Thyroid gland (tissue), 4 donors: ENCODE measurements at regions not wholly inside any gene's neighbourhood (a gene's known extent, or its start where the extent isn't known, plus 50 kb on each side); places are given as distances from the start of the nearest gene placed in this dataset.

Experiments
- DNase-seq, 2 donors: peaks; one replicate each; pipeline ENCODE4 v3.0.0-alpha.2; 2019
- H3K27ac ChIP-seq, 3 donors: fragments of 200-600 bp; sonication (generic); 1 replicate in 2 of 3; 2 replicates in 1 of 3; pipeline ENCODE4 v1.5.1; 2016 to 2019; ENCODE audit warnings: mild to moderate bottlenecking in 1 of 3, moderate library complexity in 1 of 3
- H3K27me3 ChIP-seq: fragments of 200-600 bp; sonication (generic); one replicate; pipeline ENCODE4 v1.5.1; 2019
- H3K36me3 ChIP-seq, 2 donors: fragments of 200-600 bp; sonication (generic); one replicate each; pipeline ENCODE4 v1.5.1; 2016 to 2019
- H3K4me1 ChIP-seq, 2 donors: fragments of 200-600 bp; sonication (generic); one replicate each; pipeline ENCODE4 v1.5.1; 2017 to 2019
- H3K4me3 ChIP-seq, 3 donors: fragments of 200-600 bp; sonication (generic); replicated peaks in 1 of 3; 1 replicate in 2 of 3; 2 replicates in 1 of 3; pipeline ENCODE4 v1.5.1; 2016; ENCODE audit warnings: mild to moderate bottlenecking in 1 of 3
- H3K9me3 ChIP-seq: fragments of 200-600 bp; sonication (generic); one replicate; pipeline ENCODE4 v1.5.1; 2017
- POLR2A ChIP-seq, 2 donors: fragments of 450-650 bp; IDR thresholded peaks; one replicate each; pipeline ENCODE4 v1.6.1; 2017; ENCODE audit warnings: antibody characterized with exemption in 2 of 2, mild to moderate bottlenecking in 2 of 2, moderate library complexity in 1 of 2
- WGBS, 2 donors: methylation state at CpG; one replicate each; pipeline ENCODE4 v1.1.5; 2017; 5-methylcytosine and 5-hydroxymethylcytosine counted together
- intact Hi-C: fragments of 100-400 bp; cut with DNase I; formaldehyde crosslinking; loops from one replicate; pipeline ENCODE4 v1.15.1; 2023
- TF ChIP-seq, protein P1 (sequence below), 6 experiments: fragments of 200-600 bp in 3 of 6; fragments of 450-650 bp in 3 of 6; sonication (generic) in 3 of 6; IDR thresholded peaks; one replicate each; pipeline ENCODE4 v1.5.1; 2016 to 2019; ENCODE audit warnings: antibody characterized with exemption in 6 of 6, mild to moderate bottlenecking in 2 of 6, inconsistent platforms in 1 of 6, moderate library complexity in 1 of 6

DNA sequence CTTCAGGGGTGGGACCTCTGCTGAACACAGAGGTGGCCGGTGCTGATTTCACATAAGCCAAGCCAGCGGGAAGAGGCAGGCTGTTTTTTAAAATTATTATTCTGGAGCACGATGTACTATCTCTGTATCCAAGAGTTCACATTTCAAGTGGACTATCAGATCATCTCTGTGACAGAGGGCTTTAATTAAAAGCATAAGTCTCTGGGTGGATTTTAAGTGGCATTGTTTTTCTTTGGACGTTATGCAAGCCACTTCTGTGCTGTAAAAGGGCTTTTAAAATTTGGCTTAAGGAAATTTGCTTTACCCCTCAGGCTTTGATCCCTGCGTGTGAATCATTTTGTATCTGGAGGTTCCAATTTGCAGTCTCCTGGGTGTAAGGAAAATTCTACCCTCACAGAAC is 124.7 kb downstream of the PALM2AKAP2 start:
- no peak for TF ChIP-seq POLR2A (IDR thresholded peaks at IDR 0.05)
- TF ChIP-seq, protein P1, sequence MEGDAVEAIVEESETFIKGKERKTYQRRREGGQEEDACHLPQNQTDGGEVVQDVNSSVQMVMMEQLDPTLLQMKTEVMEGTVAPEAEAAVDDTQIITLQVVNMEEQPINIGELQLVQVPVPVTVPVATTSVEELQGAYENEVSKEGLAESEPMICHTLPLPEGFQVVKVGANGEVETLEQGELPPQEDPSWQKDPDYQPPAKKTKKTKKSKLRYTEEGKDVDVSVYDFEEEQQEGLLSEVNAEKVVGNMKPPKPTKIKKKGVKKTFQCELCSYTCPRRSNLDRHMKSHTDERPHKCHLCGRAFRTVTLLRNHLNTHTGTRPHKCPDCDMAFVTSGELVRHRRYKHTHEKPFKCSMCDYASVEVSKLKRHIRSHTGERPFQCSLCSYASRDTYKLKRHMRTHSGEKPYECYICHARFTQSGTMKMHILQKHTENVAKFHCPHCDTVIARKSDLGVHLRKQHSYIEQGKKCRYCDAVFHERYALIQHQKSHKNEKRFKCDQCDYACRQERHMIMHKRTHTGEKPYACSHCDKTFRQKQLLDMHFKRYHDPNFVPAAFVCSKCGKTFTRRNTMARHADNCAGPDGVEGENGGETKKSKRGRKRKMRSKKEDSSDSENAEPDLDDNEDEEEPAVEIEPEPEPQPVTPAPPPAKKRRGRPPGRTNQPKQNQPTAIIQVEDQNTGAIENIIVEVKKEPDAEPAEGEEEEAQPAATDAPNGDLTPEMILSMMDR (IDR thresholded peaks at IDR 0.05), result no peak
- Histone ChIP-seq H3K9me3 (no peaks in the 10 kb centered on the region), H3K36me3 (no peaks in the 10 kb centered on the region), H3K4me1 (peaks cover 16 to 48% of the 10 kb centered on the region in 2 donors), H3K27ac (no peak overlapping the region), H3K4me3 (no peak overlapping the region), H3K27me3 (no peaks in the 10 kb centered on the region)
- intact Hi-C loops, result loop anchor here (5.0 kb wide), 2 partner anchors 148 to 158 kb away; no protein-coding TSS in a partner anchor
- DNase-seq, result no peak
- 31 to 37% methylated on average over 5 of the region's 5 CpGs for WGBS, 2 donors

DNA sequence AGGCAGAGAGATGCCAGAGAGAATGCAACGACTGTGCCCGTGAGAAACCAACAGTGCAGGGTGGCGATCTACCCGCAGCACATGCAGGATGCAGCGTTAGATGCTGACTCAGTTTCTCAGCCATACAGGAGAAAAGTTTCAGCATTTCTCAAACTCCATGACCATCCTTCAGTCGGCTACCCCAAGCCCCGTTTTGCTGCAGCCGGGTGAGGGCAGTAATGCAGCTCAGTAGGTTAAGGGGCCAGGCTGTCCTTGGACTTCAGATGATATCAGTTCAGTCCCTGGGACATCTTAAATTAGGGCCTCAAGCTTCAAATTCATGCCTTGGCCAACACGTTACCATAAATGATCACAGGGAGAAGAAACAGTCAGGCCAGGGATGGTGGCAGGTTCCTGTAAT is 125.5 kb downstream of the PALM2AKAP2 start:
- 93 to 96% methylated on average over 9 of the region's 9 CpGs for WGBS, 2 donors
- TF ChIP-seq, protein P1 (IDR thresholded peaks at IDR 0.05), result no peak
- no peak for TF ChIP-seq POLR2A (IDR thresholded peaks at IDR 0.05)
- intact Hi-C loops, result loop anchor here (5.0 kb wide), 1 partner anchor 147 kb away; no protein-coding TSS in a partner anchor

DNA sequence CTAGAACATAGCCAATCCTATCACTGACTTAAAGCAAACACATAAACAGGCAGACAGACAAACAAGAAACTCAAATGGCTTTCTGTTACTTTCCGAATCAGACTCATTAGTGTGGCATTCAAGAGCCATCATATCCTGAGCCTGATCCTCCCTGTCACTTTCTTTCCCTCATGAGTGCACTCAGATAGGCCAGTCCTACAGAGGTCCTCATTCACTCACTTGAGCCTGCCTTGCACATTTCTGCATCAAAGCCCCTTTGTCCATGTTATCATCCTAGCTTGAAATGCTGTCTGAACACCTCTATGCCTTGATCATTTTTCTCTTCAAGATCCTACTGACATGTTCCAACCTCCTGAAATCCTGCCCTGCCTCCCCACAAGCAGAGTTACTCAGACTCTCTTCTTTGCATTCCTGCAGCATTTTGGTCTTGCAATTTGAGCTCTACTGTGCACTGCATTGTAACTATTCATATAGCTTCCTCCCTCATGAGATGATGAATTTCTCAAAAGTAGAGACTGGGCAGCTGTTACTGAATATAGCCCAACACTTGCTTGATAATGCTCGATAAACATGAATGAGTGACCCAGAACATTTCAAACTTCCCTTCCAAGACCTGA is 126.9 kb downstream of the PALM2AKAP2 start:
- H3K9me3 ChIP-seq, result no peaks in the 10 kb centered on the region
- intact Hi-C loops, result loop anchor here (5.0 kb wide), 1 partner anchor 145 kb away; no protein-coding TSS in a partner anchor
- 36% methylated on average over 2 of the region's 2 CpGs for WGBS, 2 donors
- DNase-seq, result no peak
- no peaks in the 10 kb centered on the region for H3K27me3 ChIP-seq
- peak overlapping the region; percentile 28 to 76 (median 50) for H3K27ac ChIP-seq
- peaks cover 13 to 57% of the 10 kb centered on the region in 2 donors for H3K4me1 ChIP-seq
- H3K36me3 ChIP-seq, result no peaks in the 10 kb centered on the region
- no peak overlapping the region for H3K4me3 ChIP-seq
- TF ChIP-seq, protein P1 (IDR thresholded peaks at IDR 0.05), result no peak
- no peak for TF ChIP-seq POLR2A (IDR thresholded peaks at IDR 0.05)

More for the DNA sequence above, 125.5 kb downstream of the PALM2AKAP2 start:
- peak overlapping the region in 1 of 3 donors; percentile 21 for H3K27ac ChIP-seq
- no peaks in the 10 kb centered on the region for H3K27me3 ChIP-seq
- no peak for DNase-seq
- H3K9me3 ChIP-seq, result no peaks in the 10 kb centered on the region
- H3K36me3 ChIP-seq, result no peaks in the 10 kb centered on the region
- no peak overlapping the region for H3K4me3 ChIP-seq
- peaks cover 13 to 45% of the 10 kb centered on the region in 2 donors for H3K4me1 ChIP-seq

DNA sequence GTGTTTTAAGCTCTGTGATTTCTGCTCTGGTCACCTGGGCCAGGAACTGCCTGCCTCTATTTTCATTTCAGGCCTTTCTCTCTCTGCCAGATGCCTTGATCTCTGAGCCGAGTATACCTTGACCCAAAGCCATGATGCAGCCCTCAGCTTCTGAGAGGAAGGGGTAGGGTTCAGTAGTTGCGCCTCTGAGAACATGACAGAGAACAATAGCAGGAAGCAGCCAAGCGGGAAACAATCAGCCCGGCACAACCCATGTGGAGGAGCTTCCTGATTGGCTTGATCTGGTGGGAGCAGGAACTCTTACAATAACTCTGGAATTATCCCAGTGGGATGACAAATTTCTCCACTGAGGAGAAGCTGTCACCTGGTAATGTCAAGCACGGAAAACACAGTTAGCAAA is 127.4 kb downstream of the PALM2AKAP2 start:
- H3K27me3 ChIP-seq, result no peaks in the 10 kb centered on the region
- WGBS, 2 donors, result 26 to 39% methylated on average over 5 of the region's 5 CpGs
- TF ChIP-seq, protein P1 (IDR thresholded peaks at IDR 0.05), result no peak
- TF ChIP-seq POLR2A (IDR thresholded peaks at IDR 0.05), result no peak
- peak overlapping the region in 2 of 3 donors; percentile 50 to 76 for H3K27ac ChIP-seq
- H3K4me1 ChIP-seq, result peaks cover 13 to 59% of the 10 kb centered on the region in 2 donors
- no peaks in the 10 kb centered on the region for H3K9me3 ChIP-seq
- peak; percentile 45 to 51 for DNase-seq
- intact Hi-C loops, result loop anchor here (5.0 kb wide), 1 partner anchor 145 kb away; no protein-coding TSS in a partner anchor
- no peaks in the 10 kb centered on the region for H3K36me3 ChIP-seq
- H3K4me3 ChIP-seq, result no peak overlapping the region

GRCh38 chr9:109907810-109908458 is 127.9 kb downstream of the PALM2AKAP2 start:
- H3K4me3 ChIP-seq, result no peak overlapping the region
- peaks cover 15 to 60% of the 10 kb centered on the region in 2 donors for H3K4me1 ChIP-seq
- WGBS, 2 donors, result 83% methylated on average over 4 of the region's 4 CpGs
- no peaks in the 10 kb centered on the region for H3K9me3 ChIP-seq
- intact Hi-C loops, result loop anchor here (5.0 kb wide), 1 partner anchor 144 kb away; no protein-coding TSS in a partner anchor
- DNase-seq, result no peak
- H3K27ac ChIP-seq, result peak overlapping the region in 2 of 3 donors; percentile 50 to 76
- TF ChIP-seq POLR2A (IDR thresholded peaks at IDR 0.05), result no peak
- TF ChIP-seq, protein P1 (IDR thresholded peaks at IDR 0.05), result no peak
- H3K27me3 ChIP-seq, result no peaks in the 10 kb centered on the region
- H3K36me3 ChIP-seq, result no peaks in the 10 kb centered on the region
